BLaER1 (cell line): ENCODE measurements at regions not wholly inside any gene's neighbourhood (a gene's known extent, or its start where the extent isn't known, plus 50 kb on each side); places are given as distances from the start of the nearest gene placed in this dataset.

Experiments
- H3K27ac ChIP-seq: shearing (Covaris generic); formaldehyde crosslinking; 2 replicates; pipeline ENCODE4 v1.8.1; 2022
- H3K27me3 ChIP-seq: shearing (Covaris generic); formaldehyde crosslinking; 2 replicates; pipeline ENCODE4 v1.8.1; 2022
- H3K36me3 ChIP-seq: shearing (Covaris generic); formaldehyde crosslinking; 2 replicates; pipeline ENCODE4 v1.8.1; 2022
- H3K4me1 ChIP-seq: shearing (Covaris generic); formaldehyde crosslinking; 2 replicates; pipeline ENCODE4 v1.8.1; 2022
- H3K4me2 ChIP-seq: shearing (Covaris generic); formaldehyde crosslinking; 2 replicates; pipeline ENCODE4 v1.8.1; 2022
- H3K4me3 ChIP-seq: shearing (Covaris generic); formaldehyde crosslinking; 2 replicates; pipeline ENCODE4 v1.8.1; 2022
- H3K9ac ChIP-seq: shearing (Covaris generic); formaldehyde crosslinking; 2 replicates; pipeline ENCODE4 v1.8.1; 2022
- H3K9me3 ChIP-seq: shearing (Covaris generic); formaldehyde crosslinking; 2 replicates; pipeline ENCODE4 v1.8.1; 2022
- H4K20me1 ChIP-seq: shearing (Covaris generic); formaldehyde crosslinking; 2 replicates; pipeline ENCODE4 v1.8.1; 2022
- Cebpa-rat ChIP-seq: shearing (Covaris generic); IDR thresholded peaks from 2 replicates; pipeline ENCODE4 v1.8.1; 2022

GRCh38 chr18:55141318-55141717 lies 182.1 kb upstream of the CCDC68 start:
- H3K9me3 ChIP-seq, result peaks cover 12% of the 10 kb centered on the region
- H4K20me1 ChIP-seq, result no peaks in the 10 kb centered on the region
- no peak overlapping the region for H3K27ac ChIP-seq

DNA sequence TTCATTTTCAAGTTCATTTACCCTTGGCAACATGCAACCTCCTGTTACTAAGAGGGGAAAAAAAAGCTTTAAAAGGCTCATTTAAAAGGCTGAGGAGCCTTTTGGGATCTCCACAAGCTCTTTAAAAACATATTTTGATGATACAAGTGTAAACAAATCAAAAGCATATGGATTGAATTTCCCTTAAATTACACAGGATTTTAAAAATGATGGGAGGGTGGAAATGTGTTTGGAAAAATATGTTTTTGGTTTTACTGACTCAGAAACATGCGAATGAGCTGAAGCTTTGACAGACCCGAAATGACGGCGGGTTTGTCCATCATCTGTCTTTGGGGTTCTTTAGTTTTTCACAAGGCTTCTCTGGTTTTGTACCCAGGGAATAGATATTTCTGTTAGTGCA lies 180.6 kb upstream of the CCDC68 start:
- Histone ChIP-seq H3K27me3 (no peaks in the 10 kb centered on the region), H3K4me1 (no peaks in the 10 kb centered on the region), H3K4me3 (no peak overlapping the region), H3K36me3 (no peaks in the 10 kb centered on the region), H4K20me1 (no peaks in the 10 kb centered on the region), H3K27ac (no peak overlapping the region), H3K9me3 (peaks cover 8% of the 10 kb centered on the region), H3K4me2 (no peak overlapping the region), H3K9ac (no peak overlapping the region)
- TF ChIP-seq Cebpa-rat, result no peak

More at GRCh38 chr18:55141318-55141717, 182.1 kb upstream of the CCDC68 start:
- no peaks in the 10 kb centered on the region for H3K4me1 ChIP-seq
- no peak overlapping the region for H3K4me3 ChIP-seq
- no peak overlapping the region for H3K4me2 ChIP-seq
- no peak overlapping the region for H3K9ac ChIP-seq
- H3K36me3 ChIP-seq, result no peaks in the 10 kb centered on the region
- TF ChIP-seq Cebpa-rat, result no peak
- no peaks in the 10 kb centered on the region for H3K27me3 ChIP-seq

DNA sequence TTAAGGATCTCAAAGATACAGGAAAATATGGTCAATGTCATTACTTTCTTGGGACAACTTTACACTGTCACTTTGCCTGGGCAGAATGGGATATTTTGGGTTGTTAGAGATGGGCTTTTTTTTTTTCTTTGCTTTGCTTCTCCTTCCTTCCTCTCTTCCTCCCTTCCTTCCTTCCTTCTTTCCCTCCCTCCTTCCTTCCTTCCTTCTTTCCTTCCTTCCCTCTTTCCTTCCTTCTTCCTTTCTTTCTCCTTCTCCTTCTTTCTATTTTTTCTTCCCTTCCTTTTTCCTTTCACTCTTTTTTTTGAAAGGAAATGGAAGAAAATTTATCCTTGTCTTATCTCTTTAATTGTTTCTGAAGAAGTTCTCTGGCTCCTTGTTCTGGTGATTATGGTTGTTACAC lies 180.0 kb upstream of the CCDC68 start:
- TF ChIP-seq Cebpa-rat, result no peak
- Histone ChIP-seq H3K4me3 (no peak overlapping the region), H3K36me3 (no peaks in the 10 kb centered on the region)

GRCh38 chr18:55138401-55138800 lies 179.1 kb upstream of the CCDC68 start:
- Histone ChIP-seq H3K4me1 (no peaks in the 10 kb centered on the region), H3K27me3 (no peaks in the 10 kb centered on the region; the same call in 1 of the 2 replicates), H3K36me3 (no peaks in the 10 kb centered on the region), H3K9ac (no peak overlapping the region), H4K20me1 (no peaks in the 10 kb centered on the region), H3K27ac (no peak overlapping the region), H3K4me2 (no peak overlapping the region), H3K9me3 (peaks cover 1% of the 10 kb centered on the region; the same call in 1 of the 2 replicates), H3K4me3 (no peak overlapping the region)
- no peak for TF ChIP-seq Cebpa-rat

More for the DNA sequence above, 180.0 kb upstream of the CCDC68 start:
- Histone ChIP-seq H4K20me1 (no peaks in the 10 kb centered on the region), H3K9me3 (peaks cover 8% of the 10 kb centered on the region), H3K4me2 (no peak overlapping the region), H3K27ac (no peak overlapping the region), H3K4me1 (no peaks in the 10 kb centered on the region), H3K27me3 (no peaks in the 10 kb centered on the region), H3K9ac (no peak overlapping the region)

- TF ChIP-seq Cebpa-rat, result no peak
- no peak overlapping the region for H3K4me3 ChIP-seq
- no peak overlapping the region for H3K4me2 ChIP-seq
- H3K9ac ChIP-seq, result no peak overlapping the region
- H4K20me1 ChIP-seq, result no peaks in the 10 kb centered on the region
- H3K27ac ChIP-seq, result no peak overlapping the region
- H3K36me3 ChIP-seq, result no peaks in the 10 kb centered on the region
- H3K9me3 ChIP-seq, result no peaks in the 10 kb centered on the region
- no peaks in the 10 kb centered on the region for H3K4me1 ChIP-seq
- H3K27me3 ChIP-seq, result no peaks in the 10 kb centered on the region; the same call in 1 of the 2 replicates
Measured at GRCh38 chr18:55137602-55138001, 178.3 kb upstream of the CCDC68 start.

- no peak overlapping the region for H3K27ac ChIP-seq
- H3K4me3 ChIP-seq, result no peak overlapping the region
- no peaks in the 10 kb centered on the region; the same call in 1 of the 2 replicates for H3K27me3 ChIP-seq
- H4K20me1 ChIP-seq, result no peaks in the 10 kb centered on the region
- no peak for TF ChIP-seq Cebpa-rat
- no peaks in the 10 kb centered on the region for H3K4me1 ChIP-seq
- H3K9ac ChIP-seq, result no peak overlapping the region
- H3K9me3 ChIP-seq, result no peaks in the 10 kb centered on the region
- no peak overlapping the region for H3K4me2 ChIP-seq
- no peaks in the 10 kb centered on the region for H3K36me3 ChIP-seq
Measured at GRCh38 chr18:55136864-55137263, 177.6 kb upstream of the CCDC68 start.

- Histone ChIP-seq H3K4me3 (no peak overlapping the region), H3K4me1 (no peaks in the 10 kb centered on the region), H3K36me3 (no peaks in the 10 kb centered on the region), H3K9me3 (no peaks in the 10 kb centered on the region), H3K4me2 (no peak overlapping the region), H3K9ac (no peak overlapping the region), H4K20me1 (no peaks in the 10 kb centered on the region), H3K27me3 (no peaks in the 10 kb centered on the region; the same call in 1 of the 2 replicates), H3K27ac (no peak overlapping the region)
- TF ChIP-seq Cebpa-rat, result no peak
Measured at GRCh38 chr18:55136258-55136657, 177.0 kb upstream of the CCDC68 start.

GRCh38 chr18:55133378-55133777 lies 174.1 kb upstream of the CCDC68 start:
- TF ChIP-seq Cebpa-rat, result no peak
- Histone ChIP-seq H3K4me1 (no peaks in the 10 kb centered on the region), H3K9me3 (no peaks in the 10 kb centered on the region), H3K4me3 (no peak overlapping the region), H3K27me3 (no peaks in the 10 kb centered on the region; the same call in 1 of the 2 replicates), H3K9ac (no peak overlapping the region), H3K36me3 (no peaks in the 10 kb centered on the region), H3K4me2 (no peak overlapping the region), H4K20me1 (no peaks in the 10 kb centered on the region), H3K27ac (no peak overlapping the region)

DNA sequence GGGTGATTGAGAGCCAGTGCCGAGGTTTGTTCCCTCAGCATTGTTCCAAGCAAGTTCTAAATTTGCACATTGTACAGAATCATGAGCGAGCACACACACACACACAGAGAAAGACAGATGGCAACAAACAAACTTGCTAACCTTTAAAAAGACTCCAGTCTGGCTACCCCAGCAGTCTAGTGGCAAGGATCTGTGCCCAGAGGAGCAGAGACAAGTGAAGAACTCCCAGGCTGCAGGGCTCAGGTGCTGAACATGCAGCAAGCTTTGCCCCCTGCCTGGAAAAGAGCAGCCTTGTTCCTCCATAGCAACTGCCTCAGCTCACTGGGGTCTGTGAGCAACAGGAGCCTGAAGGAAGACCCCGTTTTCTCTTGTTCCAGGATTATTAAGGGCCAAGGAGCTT lies 169.2 kb upstream of the CCDC68 start:
- no peak overlapping the region for H3K27ac ChIP-seq
- TF ChIP-seq Cebpa-rat, result no peak
- no peak overlapping the region for H3K4me2 ChIP-seq
- no peaks in the 10 kb centered on the region for H4K20me1 ChIP-seq
- H3K9me3 ChIP-seq, result no peaks in the 10 kb centered on the region
- H3K4me3 ChIP-seq, result no peak overlapping the region
- H3K27me3 ChIP-seq, result no peaks in the 10 kb centered on the region; the same call in 1 of the 2 replicates
- no peaks in the 10 kb centered on the region for H3K4me1 ChIP-seq
- no peak overlapping the region for H3K9ac ChIP-seq
- H3K36me3 ChIP-seq, result no peaks in the 10 kb centered on the region

DNA sequence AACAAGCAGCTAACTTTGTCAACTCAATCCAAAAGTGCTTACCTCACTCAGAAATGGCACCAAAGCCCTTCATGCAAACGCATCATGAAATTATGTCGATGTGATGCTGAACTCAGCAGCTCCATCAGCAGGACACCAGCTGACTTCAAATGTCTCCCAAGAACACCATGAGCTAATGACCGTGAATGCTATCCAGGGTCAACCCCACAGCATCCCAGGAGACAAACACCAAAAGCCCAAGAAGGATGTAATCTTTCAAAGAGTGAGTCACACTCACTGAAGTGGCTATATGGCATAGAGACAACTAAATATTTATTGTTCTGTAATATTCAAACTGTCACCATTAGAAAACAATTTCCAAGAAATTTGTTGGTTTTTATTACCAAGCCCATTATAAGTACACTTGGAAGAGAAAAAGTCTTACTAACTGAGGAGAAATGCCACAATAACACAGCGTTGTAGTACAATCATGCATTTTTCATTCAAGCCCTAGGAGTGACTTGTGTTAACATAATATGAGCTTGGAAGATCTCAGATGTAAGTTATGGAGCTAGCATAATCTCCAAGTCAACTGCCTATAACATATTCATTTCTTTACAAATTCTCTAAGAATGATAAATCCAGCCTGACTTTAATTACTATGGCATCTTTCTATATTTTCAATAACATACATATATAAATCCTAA lies 165.0 kb upstream of the CCDC68 start:
- Histone ChIP-seq H3K27me3 (no peaks in the 10 kb centered on the region), H3K9me3 (no peaks in the 10 kb centered on the region), H3K9ac (no peak overlapping the region), H3K4me3 (no peak overlapping the region), H3K4me1 (no peaks in the 10 kb centered on the region), H4K20me1 (no peaks in the 10 kb centered on the region), H3K27ac (no peak overlapping the region), H3K36me3 (no peaks in the 10 kb centered on the region), H3K4me2 (no peak overlapping the region)
- no peak for TF ChIP-seq Cebpa-rat
